ENCODE measurements at regions not wholly inside any gene's neighbourhood (a gene's known extent, or its start where the extent isn't known, plus 50 kb on each side); places are given as distances from the start of the nearest gene placed in this dataset.

- H3K9me3 ChIP-seq (ENCODE audit: insufficient read depth, low read length), result no peaks in the 10 kb centered on the region
- no peaks in the 10 kb centered on the region for H4K20me1 ChIP-seq (ENCODE audit: insufficient read depth, low read length)
- H3K4me3 ChIP-seq (ENCODE audit: low read length), result no peak overlapping the region
- no peak overlapping the region for H2AFZ ChIP-seq (ENCODE audit: low read depth, low read length)
- no peaks in the 10 kb centered on the region for H3K27me3 ChIP-seq (ENCODE audit: low read depth, low read length)
- H3K79me2 ChIP-seq (ENCODE audit: low read length), result no peaks in the 10 kb centered on the region
- H3K27ac ChIP-seq (ENCODE audit: low read length), result no peak overlapping the region
- H3K36me3 ChIP-seq (replicated peaks; ENCODE audit: low read depth, low read length), result no peaks in the 10 kb centered on the region
- no peaks in the 10 kb centered on the region for H3K4me1 ChIP-seq (ENCODE audit: low read length)
- TF ChIP-seq EZH2phosphoT487 (IDR thresholded peaks at IDR 0.05; ENCODE audit: low read depth) (no peak), CTCF (IDR thresholded peaks at IDR 0.05; ENCODE audit: low read depth, low read length) (no peak)
- H3K4me2 ChIP-seq (ENCODE audit: low read length), result no peak overlapping the region
- no peak overlapping the region for H3K9ac ChIP-seq (ENCODE audit: low read length)
Measured at GRCh38 chr10:64586934-64587503, 1065.8 kb downstream of the REEP3 start.

- Histone ChIP-seq H3K9ac (ENCODE audit: low read length) (no peak overlapping the region), H3K36me3 (replicated peaks; ENCODE audit: low read depth, low read length) (no peaks in the 10 kb centered on the region), H3K4me2 (ENCODE audit: low read length) (no peak overlapping the region), H2AFZ (ENCODE audit: low read depth, low read length) (no peak overlapping the region), H3K27ac (ENCODE audit: low read length) (no peak overlapping the region), H3K4me3 (ENCODE audit: low read length) (no peak overlapping the region), H3K4me1 (ENCODE audit: low read length) (no peaks in the 10 kb centered on the region), H4K20me1 (ENCODE audit: insufficient read depth, low read length) (no peaks in the 10 kb centered on the region), H3K9me3 (ENCODE audit: insufficient read depth, low read length) (no peaks in the 10 kb centered on the region), H3K27me3 (ENCODE audit: low read depth, low read length) (no peaks in the 10 kb centered on the region), H3K79me2 (ENCODE audit: low read length) (no peaks in the 10 kb centered on the region)
- TF ChIP-seq EZH2phosphoT487 (IDR thresholded peaks at IDR 0.05; ENCODE audit: low read depth), result no peak
- no peak for TF ChIP-seq CTCF (IDR thresholded peaks at IDR 0.05; ENCODE audit: low read depth, low read length)
Measured at GRCh38 chr10:64594072-64594471, 1072.9 kb downstream of the REEP3 start.

- Histone ChIP-seq H2AFZ (ENCODE audit: low read depth, low read length) (no peak overlapping the region), H4K20me1 (ENCODE audit: insufficient read depth, low read length) (no peaks in the 10 kb centered on the region), H3K79me2 (ENCODE audit: low read length) (no peaks in the 10 kb centered on the region), H3K9me3 (ENCODE audit: insufficient read depth, low read length) (no peaks in the 10 kb centered on the region), H3K27me3 (ENCODE audit: low read depth, low read length) (no peaks in the 10 kb centered on the region), H3K27ac (ENCODE audit: low read length) (no peak overlapping the region), H3K4me2 (ENCODE audit: low read length) (no peak overlapping the region), H3K36me3 (replicated peaks; ENCODE audit: low read depth, low read length) (no peaks in the 10 kb centered on the region), H3K4me3 (ENCODE audit: low read length) (no peak overlapping the region), H3K9ac (ENCODE audit: low read length) (no peak overlapping the region), H3K4me1 (ENCODE audit: low read length) (no peaks in the 10 kb centered on the region)
- no peak for TF ChIP-seq EZH2phosphoT487 (IDR thresholded peaks at IDR 0.05; ENCODE audit: low read depth)
- TF ChIP-seq CTCF (IDR thresholded peaks at IDR 0.05; ENCODE audit: low read depth, low read length), result no peak
Measured at GRCh38 chr10:64598600-64598999, 1077.4 kb downstream of the REEP3 start.

- Histone ChIP-seq H3K4me3 (ENCODE audit: low read length) (no peak overlapping the region), H3K9me3 (ENCODE audit: insufficient read depth, low read length) (no peaks in the 10 kb centered on the region), H3K27me3 (ENCODE audit: low read depth, low read length) (no peaks in the 10 kb centered on the region), H3K4me2 (ENCODE audit: low read length) (no peak overlapping the region), H3K36me3 (replicated peaks; ENCODE audit: low read depth, low read length) (no peaks in the 10 kb centered on the region), H3K79me2 (ENCODE audit: low read length) (no peaks in the 10 kb centered on the region), H3K9ac (ENCODE audit: low read length) (no peak overlapping the region), H3K27ac (ENCODE audit: low read length) (no peak overlapping the region), H3K4me1 (ENCODE audit: low read length) (no peaks in the 10 kb centered on the region), H2AFZ (ENCODE audit: low read depth, low read length) (no peak overlapping the region), H4K20me1 (ENCODE audit: insufficient read depth, low read length) (no peaks in the 10 kb centered on the region)
- TF ChIP-seq CTCF (IDR thresholded peaks at IDR 0.05; ENCODE audit: low read depth, low read length) (no peak), EZH2phosphoT487 (IDR thresholded peaks at IDR 0.05; ENCODE audit: low read depth) (no peak)
Measured at GRCh38 chr10:64601298-64601697, 1080.1 kb downstream of the REEP3 start.
